Retinal pigment epithelial cell (primary cell): ENCODE measurements at regions not wholly inside any gene's neighbourhood (a gene's known extent, or its start where the extent isn't known, plus 50 kb on each side); places are given as distances from the start of the nearest gene placed in this dataset.

Source experiments
- DNase-seq: peaks from one replicate; pipeline ENCODE4 v3.0.0-alpha.2; 2010; ENCODE audit warnings: low read depth
- H3K4me3 ChIP-seq: 2 replicates; pipeline ENCODE4 v1.5.1; 2011; ENCODE audit warnings: mild to moderate bottlenecking, low read length, control low read depth, moderate library complexity
- TF ChIP-seq, protein P1 (sequence below): conservative IDR thresholded peaks from 2 replicates; pipeline ENCODE4 v1.5.1; 2011; ENCODE audit warnings: low read depth, low read length, control low read depth, inconsistent platforms

- peak; percentile 45 for DNase-seq
- TF ChIP-seq, protein P1, sequence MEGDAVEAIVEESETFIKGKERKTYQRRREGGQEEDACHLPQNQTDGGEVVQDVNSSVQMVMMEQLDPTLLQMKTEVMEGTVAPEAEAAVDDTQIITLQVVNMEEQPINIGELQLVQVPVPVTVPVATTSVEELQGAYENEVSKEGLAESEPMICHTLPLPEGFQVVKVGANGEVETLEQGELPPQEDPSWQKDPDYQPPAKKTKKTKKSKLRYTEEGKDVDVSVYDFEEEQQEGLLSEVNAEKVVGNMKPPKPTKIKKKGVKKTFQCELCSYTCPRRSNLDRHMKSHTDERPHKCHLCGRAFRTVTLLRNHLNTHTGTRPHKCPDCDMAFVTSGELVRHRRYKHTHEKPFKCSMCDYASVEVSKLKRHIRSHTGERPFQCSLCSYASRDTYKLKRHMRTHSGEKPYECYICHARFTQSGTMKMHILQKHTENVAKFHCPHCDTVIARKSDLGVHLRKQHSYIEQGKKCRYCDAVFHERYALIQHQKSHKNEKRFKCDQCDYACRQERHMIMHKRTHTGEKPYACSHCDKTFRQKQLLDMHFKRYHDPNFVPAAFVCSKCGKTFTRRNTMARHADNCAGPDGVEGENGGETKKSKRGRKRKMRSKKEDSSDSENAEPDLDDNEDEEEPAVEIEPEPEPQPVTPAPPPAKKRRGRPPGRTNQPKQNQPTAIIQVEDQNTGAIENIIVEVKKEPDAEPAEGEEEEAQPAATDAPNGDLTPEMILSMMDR, result no peak
Observed at GRCh38 chr10:28137907-28138880, 139.3 kb upstream of the ODAD2 start.

GRCh38 chr10:28135258-28135657 lies 136.4 kb upstream of the ODAD2 start:
- H3K4me3 ChIP-seq, result no peak overlapping the region
- TF ChIP-seq, protein P1, result no peak
- DNase-seq, result no peak

More at GRCh38 chr10:28137907-28138880, 139.3 kb upstream of the ODAD2 start:
- H3K4me3 ChIP-seq, result no peak overlapping the region

GRCh38 chr10:28130267-28130666 lies 131.4 kb upstream of the ODAD2 start:
- TF ChIP-seq, protein P1, result no peak
- DNase-seq, result no peak
- H3K4me3 ChIP-seq, result no peak overlapping the region

DNA sequence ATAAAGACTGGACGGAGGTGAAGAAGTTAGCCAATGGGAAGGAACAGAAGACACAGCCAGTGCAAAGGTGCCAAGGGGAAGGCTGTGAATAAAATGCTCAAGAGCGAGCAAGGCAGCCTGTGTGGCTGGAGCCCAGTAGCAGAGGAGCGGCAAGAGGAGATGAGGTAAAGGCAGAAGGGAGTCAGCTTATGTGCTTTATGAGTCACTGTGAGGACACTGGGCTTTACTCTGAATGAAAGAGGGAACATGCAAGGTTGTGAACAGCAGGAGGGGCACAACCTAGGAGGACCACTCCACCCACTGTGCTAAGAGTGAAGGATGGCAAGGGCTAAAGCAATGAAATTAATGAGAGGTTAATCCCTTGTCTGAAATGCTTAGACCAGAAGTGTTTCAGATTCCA lies 129.0 kb upstream of the ODAD2 start:
- no peak for DNase-seq
- H3K4me3 ChIP-seq, result no peak overlapping the region
- TF ChIP-seq, protein P1, result no peak

GRCh38 chr10:28125701-28126100 lies 126.8 kb upstream of the ODAD2 start:
- TF ChIP-seq, protein P1, result no peak
- no peak overlapping the region for H3K4me3 ChIP-seq
- DNase-seq, result peak; percentile 34

DNA sequence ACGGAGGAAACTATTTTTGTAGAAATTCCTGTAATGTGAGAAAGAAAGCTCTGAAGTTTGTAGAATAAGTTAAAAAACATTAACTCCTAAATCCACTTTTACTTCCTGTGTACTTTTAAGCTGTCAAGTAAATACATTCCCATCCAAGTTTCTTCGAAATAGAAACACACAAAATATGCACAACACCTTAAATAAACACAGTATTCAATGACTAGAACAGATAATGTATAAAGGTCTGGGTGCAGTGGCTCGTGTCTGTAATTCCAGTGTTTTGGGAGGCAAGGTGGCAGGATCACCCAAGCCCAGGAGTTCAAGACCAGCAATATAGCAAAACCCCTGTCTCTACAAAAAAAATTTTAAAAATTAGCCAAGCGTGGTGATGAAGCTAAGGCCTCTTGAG lies 121.9 kb upstream of the ODAD2 start:
- DNase-seq, result no peak
- no peak overlapping the region for H3K4me3 ChIP-seq
- TF ChIP-seq, protein P1, result no peak

GRCh38 chr10:28120043-28120749 lies 121.3 kb upstream of the ODAD2 start:
- DNase-seq, result peak; percentile 34
- TF ChIP-seq, protein P1, result no peak
- H3K4me3 ChIP-seq, result no peak overlapping the region
